Hepatocyte (in vitro differentiated cells): ENCODE measurements at regions not wholly inside any gene's neighbourhood (a gene's known extent, or its start where the extent isn't known, plus 50 kb on each side); places are given as distances from the start of the nearest gene placed in this dataset.

Experiments
- DNase-seq: peaks from one replicate; pipeline ENCODE4 v3.0.0-alpha.2; 2016; ENCODE audit warnings: low spot score
- H2AFZ ChIP-seq: fragments of 200-600 bp; sonication (generic); 2 replicates; pipeline ENCODE4 v1.6.0; 2016; ENCODE audit warnings: antibody characterized with exemption, mild to moderate bottlenecking
- H3K27ac ChIP-seq: fragments of 200-600 bp; sonication (generic); 2 replicates; pipeline ENCODE4 v1.5.1; 2016; ENCODE audit warnings: mild to moderate bottlenecking
- H3K27me3 ChIP-seq: fragments of 200-600 bp; sonication (generic); 2 replicates; pipeline ENCODE4 v1.6.1; 2016
- H3K36me3 ChIP-seq: fragments of 200-600 bp; sonication (generic); replicated peaks from 2 replicates; pipeline ENCODE4 v1.5.1; 2016; ENCODE audit warnings: low read depth; ENCODE audit not compliant: insufficient read depth
- H3K4me1 ChIP-seq: fragments of 200-600 bp; sonication (generic); 2 replicates; pipeline ENCODE4 v1.5.1; 2016; ENCODE audit warnings: mild to moderate bottlenecking, moderate library complexity; ENCODE audit not compliant: insufficient read depth
- H3K4me2 ChIP-seq: fragments of 200-600 bp; sonication (generic); 2 replicates; pipeline ENCODE4 v1.6.0; 2016
- H3K4me3 ChIP-seq: fragments of 200-600 bp; sonication (generic); 2 replicates; pipeline ENCODE4 v1.5.1; 2016; ENCODE audit warnings: mild to moderate bottlenecking
- H3K79me2 ChIP-seq: fragments of 200-600 bp; sonication (generic); 2 replicates; pipeline ENCODE4 v1.6.0; 2017; ENCODE audit warnings: mild to moderate bottlenecking
- H3K9me2 ChIP-seq: fragments of 200-600 bp; sonication (generic); replicated peaks from 2 replicates; pipeline ENCODE4 v1.6.0; 2017; ENCODE audit warnings: mild to moderate bottlenecking; ENCODE audit not compliant: insufficient read depth
- H3K9me3 ChIP-seq: fragments of 200-600 bp; sonication (generic); 2 replicates; pipeline ENCODE4 v1.5.1; 2016; ENCODE audit warnings: low read depth, mild to moderate bottlenecking
- H4K20me1 ChIP-seq: fragments of 200-600 bp; sonication (generic); 2 replicates; pipeline ENCODE4 v1.6.0; 2016; ENCODE audit warnings: mild to moderate bottlenecking; ENCODE audit not compliant: insufficient read depth, poor library complexity, severe bottlenecking
- EZH2 ChIP-seq: fragments of 200-600 bp; sonication (generic); IDR thresholded peaks from 2 replicates; pipeline ENCODE4 v1.6.1; 2016; ENCODE audit warnings: antibody characterized with exemption, mild to moderate bottlenecking, borderline replicate concordance
- EZH2phosphoT487 ChIP-seq: fragments of 200-600 bp; sonication (generic); IDR thresholded peaks from one replicate; pipeline ENCODE4 v1.6.1; 2018; ENCODE audit warnings: antibody characterized with exemption, mild to moderate bottlenecking, low read depth, moderate library complexity; ENCODE audit not compliant: unreplicated experiment, severe bottlenecking
- WGBS: methylation state at CpG from one replicate; pipeline ENCODE4 v1.1.6; 2016; ENCODE audit warnings: low lambda C conversion rate; ENCODE audit errors: missing lambda C conversion rate; 5-methylcytosine and 5-hydroxymethylcytosine counted together
- TF ChIP-seq, protein P1 (sequence below): fragments of 200-600 bp; sonication (generic); IDR thresholded peaks from 2 replicates; pipeline ENCODE4 v1.5.1; 2016; ENCODE audit warnings: antibody characterized with exemption, mild to moderate bottlenecking; ENCODE audit not compliant: poor library complexity

DNA sequence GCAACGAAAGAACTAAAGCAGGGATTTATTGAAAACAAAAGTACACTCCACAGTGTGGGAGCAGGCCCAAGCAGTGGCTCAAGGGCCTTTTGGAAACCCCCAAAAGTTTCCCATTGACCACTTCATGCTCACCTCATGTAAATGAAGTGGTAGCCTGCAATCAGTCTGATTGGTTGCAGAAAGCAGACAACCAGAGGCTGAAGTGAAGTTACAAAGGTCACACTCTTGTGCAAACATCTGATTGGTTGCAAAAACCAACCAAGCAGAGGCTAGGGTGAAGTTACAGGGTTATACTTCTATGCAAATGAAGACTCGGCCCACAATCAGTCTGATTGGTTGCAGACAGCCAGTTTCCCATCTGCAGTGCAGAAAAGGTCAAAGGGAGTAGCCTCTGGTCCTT, 258.0 kb downstream of the YTHDC2 start:
- Histone ChIP-seq H4K20me1 (no peaks in the 10 kb centered on the region), H3K36me3 (no peaks in the 10 kb centered on the region), H3K4me1 (no peaks in the 10 kb centered on the region), H3K4me3 (no peak overlapping the region), H3K79me2 (no peaks in the 10 kb centered on the region), H3K4me2 (no peak overlapping the region), H3K27ac (no peak overlapping the region), H3K9me2 (no peaks in the 10 kb centered on the region), H3K9me3 (no peaks in the 10 kb centered on the region), H3K27me3 (no peaks in the 10 kb centered on the region), H2AFZ (no peak overlapping the region)
- TF ChIP-seq EZH2 (no peak), EZH2phosphoT487 (no peak)
- TF ChIP-seq, protein P1, sequence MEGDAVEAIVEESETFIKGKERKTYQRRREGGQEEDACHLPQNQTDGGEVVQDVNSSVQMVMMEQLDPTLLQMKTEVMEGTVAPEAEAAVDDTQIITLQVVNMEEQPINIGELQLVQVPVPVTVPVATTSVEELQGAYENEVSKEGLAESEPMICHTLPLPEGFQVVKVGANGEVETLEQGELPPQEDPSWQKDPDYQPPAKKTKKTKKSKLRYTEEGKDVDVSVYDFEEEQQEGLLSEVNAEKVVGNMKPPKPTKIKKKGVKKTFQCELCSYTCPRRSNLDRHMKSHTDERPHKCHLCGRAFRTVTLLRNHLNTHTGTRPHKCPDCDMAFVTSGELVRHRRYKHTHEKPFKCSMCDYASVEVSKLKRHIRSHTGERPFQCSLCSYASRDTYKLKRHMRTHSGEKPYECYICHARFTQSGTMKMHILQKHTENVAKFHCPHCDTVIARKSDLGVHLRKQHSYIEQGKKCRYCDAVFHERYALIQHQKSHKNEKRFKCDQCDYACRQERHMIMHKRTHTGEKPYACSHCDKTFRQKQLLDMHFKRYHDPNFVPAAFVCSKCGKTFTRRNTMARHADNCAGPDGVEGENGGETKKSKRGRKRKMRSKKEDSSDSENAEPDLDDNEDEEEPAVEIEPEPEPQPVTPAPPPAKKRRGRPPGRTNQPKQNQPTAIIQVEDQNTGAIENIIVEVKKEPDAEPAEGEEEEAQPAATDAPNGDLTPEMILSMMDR = no peak
- WGBS = 83% methylated on average over 2 of the region's 2 CpGs
- no peak for DNase-seq

DNA sequence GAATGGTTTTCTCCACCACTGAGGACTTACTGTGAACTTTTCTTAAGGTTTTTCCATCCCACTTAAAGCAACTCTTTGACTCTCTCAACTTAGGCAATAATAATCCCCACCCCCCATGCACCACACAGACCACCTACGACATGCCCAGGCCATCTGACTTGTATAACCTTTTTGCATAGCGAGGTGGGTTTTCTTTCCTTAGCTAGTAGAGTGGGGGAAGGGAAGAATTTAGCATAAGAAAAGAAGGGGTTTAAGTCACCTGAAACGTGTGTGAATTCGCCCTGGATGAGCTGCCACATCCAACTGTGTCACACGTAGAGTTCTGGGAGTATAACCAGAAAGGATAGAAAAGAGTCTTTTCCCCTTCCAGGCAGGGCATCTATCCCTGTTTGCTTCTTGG, 262.7 kb downstream of the YTHDC2 start:
- no peak for DNase-seq
- H3K27ac ChIP-seq = no peak overlapping the region

DNA sequence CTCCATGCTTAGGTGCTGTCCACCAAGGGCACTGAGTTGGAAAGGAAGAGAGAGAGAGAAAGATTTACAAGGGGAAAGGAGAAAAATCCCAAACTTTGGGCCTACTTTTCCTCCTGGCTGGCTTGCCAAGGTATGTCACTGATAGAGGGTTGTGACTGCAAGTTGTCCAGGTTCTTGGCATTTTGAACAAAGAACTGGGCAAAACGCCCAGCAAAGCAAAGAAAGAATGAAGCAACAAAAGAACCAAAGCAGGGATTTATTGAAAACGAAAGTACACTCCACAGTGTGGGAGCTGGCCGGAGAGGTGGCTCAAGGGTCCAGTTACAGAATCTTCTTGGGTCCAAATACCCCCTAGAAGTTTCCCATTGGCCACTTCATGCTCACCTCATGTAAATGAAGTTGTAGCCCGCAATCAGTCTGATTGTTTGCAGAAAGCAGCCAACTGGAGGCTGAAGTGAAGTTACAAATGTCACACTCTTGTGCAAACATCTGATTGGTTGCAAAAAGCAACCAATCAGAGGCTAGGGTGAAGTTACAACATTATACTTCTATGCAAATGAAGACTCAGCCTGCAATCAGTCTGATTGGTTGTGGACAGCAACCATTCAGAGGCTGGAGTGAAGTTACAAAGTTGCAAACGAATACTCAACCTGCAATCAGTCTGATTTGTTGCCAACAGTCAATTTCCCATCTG, 263.5 kb downstream of the YTHDC2 start:
- Histone ChIP-seq H3K27ac (no peak overlapping the region), H3K36me3 (no peaks in the 10 kb centered on the region), H3K4me2 (no peak overlapping the region), H4K20me1 (no peaks in the 10 kb centered on the region), H3K79me2 (no peaks in the 10 kb centered on the region), H3K4me1 (no peaks in the 10 kb centered on the region), H3K4me3 (no peak overlapping the region), H2AFZ (no peak overlapping the region), H3K9me2 (no peaks in the 10 kb centered on the region), H3K9me3 (no peaks in the 10 kb centered on the region), H3K27me3 (no peaks in the 10 kb centered on the region)
- no peak for TF ChIP-seq EZH2phosphoT487
- TF ChIP-seq EZH2 = no peak
- TF ChIP-seq, protein P1 = no peak
- no peak for DNase-seq
- WGBS = 85% methylated on average over 5 of the region's 5 CpGs

More for the DNA sequence above, 262.7 kb downstream of the YTHDC2 start:
- H3K27me3 ChIP-seq = no peaks in the 10 kb centered on the region
- no peaks in the 10 kb centered on the region for H4K20me1 ChIP-seq
- H2AFZ ChIP-seq = no peak overlapping the region
- WGBS = 81% methylated on average over 5 of the region's 5 CpGs
- TF ChIP-seq, protein P1 = no peak
- TF ChIP-seq EZH2phosphoT487 (no peak), EZH2 (no peak)
- no peak overlapping the region for H3K4me2 ChIP-seq
- no peaks in the 10 kb centered on the region for H3K4me1 ChIP-seq
- no peaks in the 10 kb centered on the region for H3K36me3 ChIP-seq
- H3K9me3 ChIP-seq = no peaks in the 10 kb centered on the region
- H3K9me2 ChIP-seq = no peaks in the 10 kb centered on the region
- H3K79me2 ChIP-seq = no peaks in the 10 kb centered on the region
- H3K4me3 ChIP-seq = no peak overlapping the region
